ENCODE measurements at regions not wholly inside any gene's neighbourhood (a gene's known extent, or its start where the extent isn't known, plus 50 kb on each side); places are given as distances from the start of the nearest gene placed in this dataset.

- peak overlapping the region; percentile 51; the same call in 1 of the 2 replicates for H2AFZ ChIP-seq (ENCODE audit: low read depth)
- H3K4me2 ChIP-seq = peak overlapping the region; percentile 20; the same call in 1 of the 2 replicates
- no peaks in the 10 kb centered on the region for H3K27me3 ChIP-seq (ENCODE audit: insufficient read depth, low read depth)
- no peaks in the 10 kb centered on the region for H3K36me3 ChIP-seq (ENCODE audit: insufficient read depth)
- H3K4me1 ChIP-seq (ENCODE audit: low read depth, poor library complexity, severe bottlenecking) = peaks cover 80% of the 10 kb centered on the region
- H3K79me2 ChIP-seq (ENCODE audit: insufficient read depth, low read depth) = no peaks in the 10 kb centered on the region
- no peak for TF ChIP-seq CTCF (conservative IDR thresholded peaks at IDR 0.05; ENCODE audit: low read depth, low read length)
- H3K27ac ChIP-seq = peak overlapping the region; percentile 68; the same call in 1 of the 2 replicates
- H4K20me1 ChIP-seq (ENCODE audit: insufficient read depth) = no peaks in the 10 kb centered on the region
- no peak overlapping the region for H3K9ac ChIP-seq
- H3K4me3 ChIP-seq (IDR thresholded peaks at IDR 0.05; ENCODE audit: insufficient read depth, low read depth, low read length) = no peak overlapping the region
Measured at GRCh38 chr6:119445666-119446065, 96.1 kb upstream of the MAN1A1 start.

GRCh38 chr6:119444642-119445557 is 95.3 kb upstream of the MAN1A1 start:
- no peaks in the 10 kb centered on the region for H3K36me3 ChIP-seq (ENCODE audit: insufficient read depth)
- H3K79me2 ChIP-seq (ENCODE audit: insufficient read depth, low read depth) = no peaks in the 10 kb centered on the region
- H3K4me1 ChIP-seq (ENCODE audit: low read depth, poor library complexity, severe bottlenecking) = peaks cover 80% of the 10 kb centered on the region
- no peaks in the 10 kb centered on the region for H4K20me1 ChIP-seq (ENCODE audit: insufficient read depth)
- no peaks in the 10 kb centered on the region for H3K27me3 ChIP-seq (ENCODE audit: insufficient read depth, low read depth)
- H3K9ac ChIP-seq = no peak overlapping the region
- H2AFZ ChIP-seq (ENCODE audit: low read depth) = no peak overlapping the region
- no peak overlapping the region for H3K4me3 ChIP-seq (IDR thresholded peaks at IDR 0.05; ENCODE audit: insufficient read depth, low read depth, low read length)
- H3K4me2 ChIP-seq = peak overlapping the region; percentile 63; the same call in 1 of the 2 replicates
- H3K27ac ChIP-seq = peak overlapping the region; percentile 20; the same call in 1 of the 2 replicates
- no peak for TF ChIP-seq CTCF (conservative IDR thresholded peaks at IDR 0.05; ENCODE audit: low read depth, low read length)

- Histone ChIP-seq H3K36me3 (ENCODE audit: insufficient read depth) (no peaks in the 10 kb centered on the region), H3K9ac (no peak overlapping the region), H3K4me3 (IDR thresholded peaks at IDR 0.05; ENCODE audit: insufficient read depth, low read depth, low read length) (no peak overlapping the region), H2AFZ (ENCODE audit: low read depth) (no peak overlapping the region), H3K27ac (peak overlapping the region; percentile 87; the same call in 1 of the 2 replicates), H3K27me3 (ENCODE audit: insufficient read depth, low read depth) (no peaks in the 10 kb centered on the region), H3K4me1 (ENCODE audit: low read depth, poor library complexity, severe bottlenecking) (peaks cover 73% of the 10 kb centered on the region), H3K4me2 (peak overlapping the region; percentile 63; the same call in 1 of the 2 replicates), H4K20me1 (ENCODE audit: insufficient read depth) (no peaks in the 10 kb centered on the region), H3K79me2 (ENCODE audit: insufficient read depth, low read depth) (no peaks in the 10 kb centered on the region)
- no peak for TF ChIP-seq CTCF (conservative IDR thresholded peaks at IDR 0.05; ENCODE audit: low read depth, low read length)
Measured at GRCh38 chr6:119443993-119444641, 94.6 kb upstream of the MAN1A1 start.

GRCh38 chr6:119442776-119443184 is 93.2 kb upstream of the MAN1A1 start:
- Histone ChIP-seq H2AFZ (ENCODE audit: low read depth) (peak overlapping the region; percentile 59), H3K4me1 (ENCODE audit: low read depth, poor library complexity, severe bottlenecking) (peaks cover 70% of the 10 kb centered on the region), H3K27ac (peak overlapping the region; percentile 87), H3K36me3 (ENCODE audit: insufficient read depth) (no peaks in the 10 kb centered on the region), H3K79me2 (ENCODE audit: insufficient read depth, low read depth) (no peaks in the 10 kb centered on the region), H3K9ac (peak overlapping the region; percentile 51; the same call in 1 of the 2 replicates), H3K4me3 (IDR thresholded peaks at IDR 0.05; ENCODE audit: insufficient read depth, low read depth, low read length) (no peak overlapping the region), H3K27me3 (ENCODE audit: insufficient read depth, low read depth) (no peaks in the 10 kb centered on the region), H3K4me2 (peak overlapping the region; percentile 63), H4K20me1 (ENCODE audit: insufficient read depth) (no peaks in the 10 kb centered on the region)
- no peak for TF ChIP-seq CTCF (conservative IDR thresholded peaks at IDR 0.05; ENCODE audit: low read depth, low read length)

All from KMS-11 (cell line).